Astrocyte of the hippocampus (primary cell): ENCODE measurements at regions not wholly inside any gene's neighbourhood (a gene's known extent, or its start where the extent isn't known, plus 50 kb on each side); places are given as distances from the start of the nearest gene placed in this dataset.
A peak's percentile ranks its signal among the peaks of the same experiment; 100 is the strongest.
"Not testable (repeated sequence)": the region's sequence is repeated elsewhere in the genome, so short reads cannot be mapped to it uniquely, and the experiment has no call there.

ENCODE experiments used
- DNase-seq: peaks from one replicate; pipeline ENCODE4 v3.0.0; 2011; ENCODE audit warnings: low read depth, low spot score

- no peak for DNase-seq
These were observed 127.2 kb downstream of the ZNF486 start for GRCh38 chr19:20294181-20294580.

GRCh38 chr19:20292520-20292919 is 125.5 kb downstream of the ZNF486 start:
- not testable (repeated sequence) for DNase-seq

GRCh38 chr19:20289186-20289585 is 122.2 kb downstream of the ZNF486 start:
- no peak for DNase-seq

GRCh38 chr19:20287070-20287469 is 120.1 kb downstream of the ZNF486 start:
- no peak for DNase-seq

GRCh38 chr19:20285876-20286275 is 118.9 kb downstream of the ZNF486 start:
- not testable (repeated sequence) for DNase-seq

- no peak for DNase-seq
These were observed 112.5 kb downstream of the ZNF486 start for GRCh38 chr19:20279516-20279915.

- DNase-seq: peak; percentile 46
These were observed 111.3 kb downstream of the ZNF486 start for GRCh38 chr19:20278342-20278741.

- not testable (repeated sequence) for DNase-seq
These were observed 109.7 kb downstream of the ZNF486 start for GRCh38 chr19:20276732-20277082.

- no peak for DNase-seq
These were observed 109.2 kb downstream of the ZNF486 start for GRCh38 chr19:20276011-20276731.

GRCh38 chr19:20273951-20274570 is 107.0 kb downstream of the ZNF486 start:
- DNase-seq: no peak

- DNase-seq: no peak
These were observed 106.4 kb downstream of the ZNF486 start for GRCh38 chr19:20273376-20273775.

- not testable (repeated sequence) for DNase-seq
These were observed 105.6 kb downstream of the ZNF486 start for GRCh38 chr19:20272627-20273010.

GRCh38 chr19:20271927-20272626 is 105.1 kb downstream of the ZNF486 start:
- DNase-seq: not testable (repeated sequence)

- no peak for DNase-seq
These were observed 104.4 kb downstream of the ZNF486 start for GRCh38 chr19:20271215-20271926.

- no peak for DNase-seq
These were observed 102.4 kb downstream of the ZNF486 start for GRCh38 chr19:20269461-20269860.

GRCh38 chr19:20261513-20261912 is 94.5 kb downstream of the ZNF486 start:
- not testable (repeated sequence) for DNase-seq

- not testable (repeated sequence) for DNase-seq
These were observed 93.7 kb downstream of the ZNF486 start for GRCh38 chr19:20260738-20261137.

GRCh38 chr19:20259615-20260014 is 92.6 kb downstream of the ZNF486 start:
- no peak for DNase-seq

GRCh38 chr19:20256606-20257005 is 89.6 kb downstream of the ZNF486 start:
- no peak for DNase-seq

- DNase-seq: no peak
These were observed 87.1 kb downstream of the ZNF486 start for GRCh38 chr19:20254121-20254520.

- no peak for DNase-seq
These were observed 85.6 kb downstream of the ZNF486 start for GRCh38 chr19:20252613-20253012.

- no peak for DNase-seq
These were observed 83.6 kb downstream of the ZNF486 start for GRCh38 chr19:20250627-20251026.
